HG02973 (cell line): ENCODE measurements at regions not wholly inside any gene's neighbourhood (a gene's known extent, or its start where the extent isn't known, plus 50 kb on each side); places are given as distances from the start of the nearest gene placed in this dataset.

ENCODE experiments used
- ATAC-seq: cut with Tn5 transposase; IDR thresholded peaks from one replicate; pipeline ENCODE4 v1.9.1; 2021; ENCODE audit warnings: moderate library complexity; ENCODE audit not compliant: unreplicated experiment

GRCh38 chr16:86087011-86087895 is 188.3 kb downstream of the IRF8 start:
- no peak for ATAC-seq

GRCh38 chr16:86087896-86088230 is 188.9 kb downstream of the IRF8 start:
- no peak for ATAC-seq

- no peak for ATAC-seq
These were observed 189.3 kb downstream of the IRF8 start for GRCh38 chr16:86088287-86088686.

GRCh38 chr16:86088816-86089215 is 189.9 kb downstream of the IRF8 start:
- no peak for ATAC-seq

- ATAC-seq = no peak
These were observed 190.5 kb downstream of the IRF8 start for GRCh38 chr16:86089334-86089900.

GRCh38 chr16:86089991-86090390 is 191.0 kb downstream of the IRF8 start:
- ATAC-seq = no peak

- ATAC-seq = no peak
These were observed 191.7 kb downstream of the IRF8 start for GRCh38 chr16:86090461-86091170.

GRCh38 chr16:86091976-86092375 is 193.0 kb downstream of the IRF8 start:
- ATAC-seq = no peak

- ATAC-seq = no peak
These were observed 193.9 kb downstream of the IRF8 start for GRCh38 chr16:86092586-86093480.

- no peak for ATAC-seq
These were observed 195.1 kb downstream of the IRF8 start for GRCh38 chr16:86093801-86094750.

- no peak for ATAC-seq
These were observed 196.3 kb downstream of the IRF8 start for GRCh38 chr16:86095131-86095752.

GRCh38 chr16:86095906-86096485 is 197.0 kb downstream of the IRF8 start:
- no peak for ATAC-seq

GRCh38 chr16:86096850-86097249 is 197.9 kb downstream of the IRF8 start:
- no peak for ATAC-seq

- ATAC-seq = no peak
These were observed 200.4 kb downstream of the IRF8 start for GRCh38 chr16:86099326-86099725.

GRCh38 chr16:86100205-86101136 is 201.5 kb downstream of the IRF8 start:
- ATAC-seq = no peak

GRCh38 chr16:86101137-86101896 is 202.4 kb downstream of the IRF8 start:
- no peak for ATAC-seq

GRCh38 chr16:86101897-86102157 is 202.9 kb downstream of the IRF8 start:
- no peak for ATAC-seq

GRCh38 chr16:86103320-86103719 is 204.4 kb downstream of the IRF8 start:
- no peak for ATAC-seq
